GM21737 (cell line): ENCODE measurements at regions not wholly inside any gene's neighbourhood (a gene's known extent, or its start where the extent isn't known, plus 50 kb on each side); places are given as distances from the start of the nearest gene placed in this dataset.
"Not testable (repeated sequence)": the region's sequence is repeated elsewhere in the genome, so short reads cannot be mapped to it uniquely, and the experiment has no call there.

Experiments used
- ATAC-seq: cut with Tn5 transposase; IDR thresholded peaks from one replicate; pipeline ENCODE4 v1.9.1; 2021; ENCODE audit warnings: mild to moderate bottlenecking, moderate library complexity; ENCODE audit not compliant: unreplicated experiment

GRCh38 chr19:28466107-28467045 is 746.6 kb downstream of the UQCRFS1 start:
- ATAC-seq = no peak

GRCh38 chr19:28465371-28466086 is 747.4 kb downstream of the UQCRFS1 start:
- ATAC-seq = no peak

GRCh38 chr19:28463493-28464053 is 749.4 kb downstream of the UQCRFS1 start:
- ATAC-seq = no peak

GRCh38 chr19:28457620-28458019 is 755.3 kb downstream of the UQCRFS1 start:
- ATAC-seq = no peak

DNA sequence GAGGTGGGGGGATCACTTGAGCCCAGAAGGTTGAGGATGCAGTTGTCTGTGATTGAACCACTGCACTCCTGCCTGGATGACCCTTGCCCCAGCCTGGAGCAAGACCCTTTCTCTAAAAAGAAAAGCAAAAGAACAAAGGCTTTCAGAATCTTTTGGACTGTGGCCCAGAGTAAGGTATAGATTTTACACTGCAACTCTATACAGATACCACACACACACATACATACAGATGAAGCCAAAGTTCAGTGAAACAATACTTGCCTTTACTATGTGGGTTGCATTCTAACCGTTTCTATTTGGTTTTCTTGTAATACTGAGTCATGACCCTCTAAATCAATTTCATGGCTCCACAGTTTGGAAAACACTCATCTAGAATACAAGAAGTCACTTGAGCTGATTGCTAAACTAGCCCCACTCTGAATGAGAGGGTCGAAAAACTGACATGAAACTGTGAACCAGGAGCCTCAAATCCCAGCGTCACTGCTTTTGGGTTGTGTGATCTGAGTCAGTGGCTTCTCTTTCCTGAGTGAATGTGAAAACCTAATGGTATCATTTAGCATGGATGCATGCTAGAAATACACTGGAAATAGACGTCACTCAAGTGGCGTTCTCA is 756.1 kb downstream of the UQCRFS1 start:
- ATAC-seq = no peak

DNA sequence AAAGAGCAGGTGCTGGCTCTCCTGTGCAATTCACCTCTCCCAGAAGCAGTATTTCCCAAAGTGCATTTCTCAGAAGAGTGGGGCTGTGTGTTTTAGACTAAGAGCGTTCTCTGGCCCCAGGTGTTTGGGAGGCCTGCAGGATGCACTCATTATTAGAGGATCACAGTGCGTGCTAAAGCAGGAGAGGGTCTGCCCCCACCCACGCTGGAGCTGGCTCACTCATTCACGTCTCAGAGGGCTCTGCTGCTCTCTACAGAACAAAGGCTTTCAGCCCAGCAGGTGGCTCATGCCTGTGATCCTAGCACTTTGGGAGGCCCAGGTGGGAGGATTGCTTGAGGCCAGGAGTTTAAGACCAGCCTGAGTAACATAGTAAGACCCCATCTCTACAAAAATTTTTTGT is 756.7 kb downstream of the UQCRFS1 start:
- ATAC-seq = no peak

DNA sequence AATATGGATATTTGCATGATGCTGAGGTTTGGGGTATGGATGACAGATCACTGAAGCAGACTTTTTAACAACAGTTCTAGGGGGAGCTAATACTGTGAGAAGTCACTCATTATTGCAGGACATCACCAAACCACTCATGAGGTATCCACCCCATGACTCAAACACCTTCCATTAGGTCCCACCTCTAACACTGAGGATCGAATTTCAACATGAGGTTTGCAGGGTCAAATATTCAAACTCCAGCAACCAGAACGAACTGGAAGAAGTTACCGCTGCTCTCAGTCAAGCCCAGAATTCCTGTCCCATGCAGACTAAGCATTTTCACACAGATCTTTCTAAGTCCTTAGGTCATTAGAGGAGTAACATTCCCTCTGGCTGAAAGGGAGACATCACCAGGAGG is 758.9 kb downstream of the UQCRFS1 start:
- ATAC-seq = no peak

- ATAC-seq = no peak
These were observed 759.5 kb downstream of the UQCRFS1 start for GRCh38 chr19:28453420-28453819.

- no peak for ATAC-seq
These were observed 763.1 kb downstream of the UQCRFS1 start for GRCh38 chr19:28449803-28450202.

DNA sequence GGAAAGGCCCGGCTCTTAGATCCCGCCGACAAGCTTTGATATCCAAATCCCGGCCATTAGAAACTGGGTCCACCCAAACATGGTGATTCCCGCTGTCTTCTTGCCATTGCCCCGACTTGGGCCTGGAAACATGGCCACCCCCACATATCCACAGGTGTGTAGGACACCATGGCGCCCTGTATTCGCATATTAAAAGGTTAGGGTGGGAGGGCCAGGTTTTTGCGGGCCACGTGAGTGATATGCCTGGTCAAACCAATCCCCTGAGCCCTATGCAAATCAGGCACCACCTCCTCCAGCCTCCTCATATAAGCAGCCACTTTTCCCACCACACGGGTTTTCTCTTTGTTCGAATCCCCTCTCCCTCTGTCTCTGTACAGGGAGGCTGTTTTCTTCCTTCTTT is 766.4 kb downstream of the UQCRFS1 start:
- ATAC-seq = no peak

DNA sequence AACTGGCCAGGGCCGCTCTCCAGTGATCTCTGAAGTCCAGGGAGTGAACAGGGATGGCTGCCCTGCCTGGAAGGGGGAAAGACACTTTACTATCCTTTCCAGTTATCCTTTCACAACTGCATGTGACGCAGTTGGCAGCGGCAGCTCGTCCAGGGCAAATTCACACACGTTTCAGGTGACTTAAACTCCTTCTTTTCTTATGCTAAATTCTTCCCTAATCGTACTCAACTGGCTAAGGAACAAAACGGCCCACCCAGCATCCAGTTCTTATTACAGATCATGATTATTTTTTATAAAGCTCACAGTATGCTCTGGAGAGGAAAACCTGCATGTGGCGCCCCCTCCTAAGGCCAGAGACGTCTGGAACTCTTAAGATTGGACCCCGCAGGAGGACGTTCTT is 767.1 kb downstream of the UQCRFS1 start:
- no peak for ATAC-seq

DNA sequence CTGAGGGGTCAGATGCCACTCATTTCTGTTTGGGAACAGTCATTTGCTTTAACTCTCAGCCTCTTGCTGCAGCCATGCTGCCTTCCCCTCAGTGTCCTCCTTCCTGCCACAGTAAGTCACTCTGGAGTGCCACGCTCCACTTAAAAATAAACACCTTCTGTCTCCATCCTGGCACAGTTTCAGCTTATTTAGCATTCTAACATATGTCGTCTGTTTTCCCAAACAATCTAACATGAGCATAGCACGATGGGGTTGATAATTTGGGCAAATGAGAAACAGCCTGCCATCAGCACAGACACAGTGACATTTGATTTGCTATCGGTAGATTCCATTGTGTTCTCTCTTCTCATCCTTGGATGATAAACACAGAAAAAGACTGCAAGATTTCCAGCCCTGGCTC is 768.6 kb downstream of the UQCRFS1 start:
- ATAC-seq = no peak

DNA sequence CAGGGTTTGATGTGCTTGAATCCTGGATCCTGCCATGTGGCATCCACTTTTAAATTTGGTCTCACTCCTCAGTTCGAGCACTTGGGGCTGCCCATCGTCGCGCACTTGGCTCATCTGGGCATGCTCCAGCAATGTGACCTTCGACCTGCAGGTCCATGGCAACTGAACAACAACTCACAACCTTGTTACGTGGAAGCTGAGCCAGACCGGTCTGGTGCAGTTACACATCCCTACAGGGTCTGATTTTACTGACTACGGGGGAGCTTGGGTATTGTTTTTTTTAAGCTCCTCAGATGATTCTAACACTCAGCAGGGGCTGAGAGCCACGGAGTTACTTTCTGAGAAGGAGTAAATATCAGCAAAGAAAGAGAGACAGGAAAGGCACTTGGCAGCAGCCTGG is 769.6 kb downstream of the UQCRFS1 start:
- ATAC-seq = no peak

- ATAC-seq = no peak
These were observed 775.3 kb downstream of the UQCRFS1 start for GRCh38 chr19:28437390-28438346.

- ATAC-seq = no peak
These were observed 776.6 kb downstream of the UQCRFS1 start for GRCh38 chr19:28436320-28436719.

- no peak for ATAC-seq
These were observed 777.2 kb downstream of the UQCRFS1 start for GRCh38 chr19:28435551-28436271.

- ATAC-seq = not testable (repeated sequence)
These were observed 778.2 kb downstream of the UQCRFS1 start for GRCh38 chr19:28434794-28435193.

DNA sequence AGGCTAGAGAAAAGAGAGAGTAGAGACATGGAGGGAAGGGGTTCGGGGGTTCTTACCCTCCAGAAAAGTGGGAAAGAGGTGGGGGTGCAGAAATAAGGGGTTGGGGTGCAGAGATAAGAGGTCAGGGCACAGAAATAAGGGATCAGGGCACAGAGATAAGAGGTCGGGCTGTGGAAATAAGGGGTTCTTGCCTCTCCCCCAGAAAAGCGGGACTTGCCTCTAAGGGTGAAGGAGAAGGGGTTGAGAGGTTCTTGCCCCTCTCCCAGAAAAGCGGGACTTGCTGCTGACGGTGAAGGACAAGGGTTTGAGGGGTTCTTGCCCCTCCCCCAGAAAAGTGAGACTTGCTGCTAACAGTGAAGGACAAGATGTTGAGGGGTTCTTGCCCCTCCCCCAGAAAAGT is 778.6 kb downstream of the UQCRFS1 start:
- ATAC-seq = not testable (repeated sequence)

GRCh38 chr19:28433166-28433565 is 779.8 kb downstream of the UQCRFS1 start:
- not testable (repeated sequence) for ATAC-seq

- ATAC-seq = no peak
These were observed 782.7 kb downstream of the UQCRFS1 start for GRCh38 chr19:28430214-28430613.
